Prostate gland (tissue), 2 donors: ENCODE measurements at regions not wholly inside any gene's neighbourhood (a gene's known extent, or its start where the extent isn't known, plus 50 kb on each side); places are given as distances from the start of the nearest gene placed in this dataset.

Experiments
- CTCF ChIP-seq, 4 experiments: fragments of 200-600 bp in 2 of 4; fragments of 450-650 bp in 2 of 4; sonication (generic) in 2 of 4; IDR thresholded peaks; 1 replicate in 3 of 4; 2 replicates in 1 of 4; pipeline ENCODE4 v1.5.1; 2016 to 2019; ENCODE audit warnings: antibody characterized with exemption in 4 of 4, mild to moderate bottlenecking in 2 of 4, moderate library complexity in 2 of 4
- POLR2A ChIP-seq: fragments of 450-650 bp; IDR thresholded peaks from one replicate; pipeline ENCODE4 v1.6.1; 2016; ENCODE audit warnings: antibody characterized with exemption, mild to moderate bottlenecking

- TF ChIP-seq CTCF (IDR thresholded peaks at IDR 0.05) (no peak), POLR2A (no peak)
Observed at GRCh38 chr5:88081877-88082276, 186.8 kb downstream of the TMEM161B start.
